ENCODE measurements at regions not wholly inside any gene's neighbourhood (a gene's known extent, or its start where the extent isn't known, plus 50 kb on each side); places are given as distances from the start of the nearest gene placed in this dataset.

GRCh38 chr10:57457972-57458512 lies 809.7 kb downstream of the IPMK start:
- TF ChIP-seq REST (IDR thresholded peaks at IDR 0.05; ENCODE audit: insufficient read depth in 1 of 2, low read depth in 2 of 2, low read length in 2 of 2) = no peak
- TF ChIP-seq SIN3A (IDR thresholded peaks at IDR 0.05; ENCODE audit: borderline replicate concordance, insufficient read depth, low read length) = no peak
- no peak for TF ChIP-seq FOXP2 (optimal IDR thresholded peaks at IDR 0.05; ENCODE audit: borderline replicate concordance, extremely low read depth, extremely low read length, insufficient read depth)
- no peak for TF ChIP-seq POLR2AphosphoS5 (IDR thresholded peaks at IDR 0.05; ENCODE audit: low read depth, low read length)
- TF ChIP-seq TAF1 (IDR thresholded peaks at IDR 0.05; ENCODE audit: borderline replicate concordance, insufficient read depth, low read length) = no peak

GRCh38 chr10:57430376-57430775 lies 837.3 kb downstream of the IPMK start:
- TF ChIP-seq TAF1 (IDR thresholded peaks at IDR 0.05; ENCODE audit: borderline replicate concordance, insufficient read depth, low read length) (no peak), REST (IDR thresholded peaks at IDR 0.05; ENCODE audit: insufficient read depth in 1 of 2, low read depth in 2 of 2, low read length in 2 of 2) (no peak), FOXP2 (optimal IDR thresholded peaks at IDR 0.05; ENCODE audit: borderline replicate concordance, extremely low read depth, extremely low read length, insufficient read depth) (no peak), POLR2AphosphoS5 (IDR thresholded peaks at IDR 0.05; ENCODE audit: low read depth, low read length) (no peak), SIN3A (IDR thresholded peaks at IDR 0.05; ENCODE audit: borderline replicate concordance, insufficient read depth, low read length) (no peak)

- TF ChIP-seq POLR2AphosphoS5 (IDR thresholded peaks at IDR 0.05; ENCODE audit: low read depth, low read length) (no peak), REST (IDR thresholded peaks at IDR 0.05; ENCODE audit: insufficient read depth in 1 of 2, low read depth in 2 of 2, low read length in 2 of 2) (no peak)
Measured at GRCh38 chr10:57420881-57421280, 846.8 kb downstream of the IPMK start.

GRCh38 chr10:57418476-57418875 lies 849.2 kb downstream of the IPMK start:
- no peak for TF ChIP-seq POLR2AphosphoS5 (IDR thresholded peaks at IDR 0.05; ENCODE audit: low read depth, low read length)
- no peak for TF ChIP-seq TAF1 (IDR thresholded peaks at IDR 0.05; ENCODE audit: borderline replicate concordance, insufficient read depth, low read length)
- no peak for TF ChIP-seq SIN3A (IDR thresholded peaks at IDR 0.05; ENCODE audit: borderline replicate concordance, insufficient read depth, low read length)
- no peak for TF ChIP-seq FOXP2 (optimal IDR thresholded peaks at IDR 0.05; ENCODE audit: borderline replicate concordance, extremely low read depth, extremely low read length, insufficient read depth)
- TF ChIP-seq REST (IDR thresholded peaks at IDR 0.05; ENCODE audit: insufficient read depth in 1 of 2, low read depth in 2 of 2, low read length in 2 of 2) = no peak

GRCh38 chr10:57395923-57396322 lies 871.8 kb downstream of the IPMK start:
- TF ChIP-seq REST (IDR thresholded peaks at IDR 0.05; ENCODE audit: insufficient read depth in 1 of 2, low read depth in 2 of 2, low read length in 2 of 2) = no peak

All from PFSK-1 (cell line).